LNCAP (cell line): ENCODE measurements at regions not wholly inside any gene's neighbourhood (a gene's known extent, or its start where the extent isn't known, plus 50 kb on each side); places are given as distances from the start of the nearest gene placed in this dataset.

ENCODE experiments used
- CTCF ChIP-seq: fragments of 450-650 bp; IDR thresholded peaks from 2 replicates; pipeline ENCODE4 v1.5.1; 2017; ENCODE audit warnings: mild to moderate bottlenecking

DNA sequence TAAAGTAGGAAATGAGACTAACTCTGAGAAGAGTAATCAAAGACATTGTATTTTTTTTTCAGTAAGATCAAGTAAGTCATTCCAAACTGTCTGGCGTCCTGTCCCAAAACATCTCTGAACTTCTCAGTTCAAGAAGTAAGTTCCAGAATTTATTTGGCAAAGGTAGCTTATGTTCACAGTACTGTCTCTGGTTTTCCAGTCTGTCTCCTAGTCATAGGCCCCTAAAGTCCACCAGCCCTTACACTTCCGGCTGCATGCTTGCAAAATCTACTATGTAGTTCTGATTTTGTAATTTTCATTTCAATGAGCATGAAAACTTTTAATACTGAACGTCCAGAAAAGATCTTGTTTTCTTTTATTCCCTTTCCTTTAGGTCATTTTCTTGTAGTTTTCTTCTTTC lies 61.4 kb upstream of the S1PR1 start:
- no peak for TF ChIP-seq CTCF

DNA sequence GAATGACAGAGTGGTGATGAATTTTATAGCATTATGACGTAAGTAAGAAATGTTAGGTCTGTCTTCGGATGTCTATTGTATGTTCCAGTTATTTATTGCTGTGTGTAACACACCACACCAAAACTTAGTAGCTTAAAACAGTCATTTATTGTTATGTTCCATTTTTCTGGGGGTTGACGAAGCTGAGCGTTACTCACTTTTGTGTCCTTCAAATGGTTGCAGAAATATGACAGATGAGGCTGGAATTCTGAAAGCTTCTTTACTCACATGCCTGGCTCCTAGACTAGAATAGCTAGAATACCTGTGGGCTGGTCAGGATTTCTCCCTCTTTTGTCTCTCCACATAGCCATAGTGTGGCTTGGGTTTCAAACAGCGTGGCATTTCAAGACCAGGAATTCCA lies 62.1 kb upstream of the S1PR1 start:
- TF ChIP-seq CTCF: no peak

DNA sequence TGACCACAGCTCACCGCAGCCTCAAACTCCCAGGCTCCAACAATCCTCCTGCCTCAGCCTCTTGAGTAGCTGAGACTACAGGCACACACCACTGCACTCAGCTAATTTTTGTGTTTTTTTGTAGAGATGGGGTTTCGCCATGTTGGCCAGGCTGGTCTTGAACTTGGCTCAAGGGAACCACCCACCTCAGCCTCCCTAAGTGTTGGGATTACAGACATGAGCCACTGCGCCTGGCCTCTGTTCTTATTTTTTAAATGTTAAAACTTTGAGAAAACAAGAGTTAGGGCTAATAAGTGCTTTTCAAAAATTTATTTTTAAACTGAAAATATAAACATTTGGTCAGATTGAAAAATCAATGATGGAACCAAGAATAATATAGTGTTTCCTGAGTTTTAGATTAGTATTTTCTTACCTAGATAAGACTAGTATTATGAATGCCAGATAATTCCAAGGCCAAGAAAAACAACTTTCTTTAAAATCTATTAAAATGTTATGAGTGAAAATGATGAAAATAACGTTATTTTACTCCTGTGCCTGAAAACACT lies 66.2 kb upstream of the S1PR1 start:
- no peak for TF ChIP-seq CTCF

DNA sequence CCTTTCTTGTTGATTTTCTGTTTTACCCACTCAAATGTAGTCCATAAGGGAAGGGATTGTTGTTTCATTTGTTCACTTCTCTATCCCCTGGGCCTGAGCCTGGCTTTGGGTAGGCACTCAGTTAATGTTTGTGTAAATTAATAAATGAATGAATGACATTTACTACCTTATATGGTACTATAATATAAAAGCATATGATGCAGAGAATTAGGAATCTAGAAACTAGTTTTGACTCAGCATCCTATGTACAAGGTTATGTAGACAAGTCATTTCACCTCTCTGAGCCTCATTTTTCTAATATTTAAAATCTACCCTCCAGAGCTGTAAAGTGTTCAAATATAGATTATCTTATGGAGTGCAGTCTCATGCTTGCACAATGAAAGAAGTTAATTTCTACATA lies 68.9 kb upstream of the S1PR1 start:
- TF ChIP-seq CTCF: no peak

- TF ChIP-seq CTCF: no peak
Measured at GRCh38 chr1:101166583-101167120, 70.2 kb upstream of the S1PR1 start.

DNA sequence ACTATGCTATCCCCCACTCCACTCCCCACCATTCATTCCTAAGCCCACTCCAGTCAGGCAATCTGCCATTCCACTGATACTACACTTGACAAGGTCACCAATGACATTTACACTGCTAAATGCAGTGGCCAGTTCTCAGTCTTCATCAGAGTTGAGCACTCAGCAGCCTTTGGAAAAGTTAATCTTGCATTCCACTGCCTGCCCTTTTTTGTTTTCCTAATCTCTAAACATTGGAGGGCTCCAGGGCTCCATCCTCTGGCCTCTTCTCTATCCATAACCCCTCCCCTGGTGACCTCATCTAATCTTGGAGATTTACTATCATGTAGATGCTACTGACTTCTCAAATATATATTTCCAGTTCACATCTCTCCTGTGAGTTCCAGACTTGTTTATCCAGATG lies 70.9 kb upstream of the S1PR1 start:
- TF ChIP-seq CTCF: no peak

DNA sequence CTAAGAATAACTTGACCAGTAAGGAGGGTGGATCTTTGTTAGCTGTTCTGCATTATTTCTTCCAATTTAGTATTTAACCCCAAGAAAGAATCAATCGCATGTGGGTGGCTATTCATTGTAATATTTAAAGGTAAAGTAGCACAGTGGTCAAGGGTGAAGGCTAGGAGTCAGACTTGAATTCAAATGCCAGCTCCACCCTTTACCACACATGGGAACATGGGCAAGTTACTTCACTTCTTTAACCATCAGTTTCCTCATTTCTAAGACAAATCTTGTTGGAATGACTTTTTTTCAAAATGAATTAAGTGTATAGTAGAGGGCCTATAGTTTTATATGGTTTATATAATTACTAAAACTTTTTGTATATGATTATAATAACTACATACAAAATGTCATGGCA lies 71.3 kb upstream of the S1PR1 start:
- no peak for TF ChIP-seq CTCF

GRCh38 chr1:101164776-101165175 lies 72.0 kb upstream of the S1PR1 start:
- no peak for TF ChIP-seq CTCF
